T-helper 1 cell (primary cell): ENCODE measurements at regions not wholly inside any gene's neighbourhood (a gene's known extent, or its start where the extent isn't known, plus 50 kb on each side); places are given as distances from the start of the nearest gene placed in this dataset.
"Not testable (repeated sequence)": the region's sequence is repeated elsewhere in the genome, so short reads cannot be mapped to it uniquely, and the experiment has no call there.

Experiments
- DNase-seq, 5 donors: peaks; one replicate each; pipeline ENCODE4 v3.0.0-alpha.2; 2012 to 2020

DNA sequence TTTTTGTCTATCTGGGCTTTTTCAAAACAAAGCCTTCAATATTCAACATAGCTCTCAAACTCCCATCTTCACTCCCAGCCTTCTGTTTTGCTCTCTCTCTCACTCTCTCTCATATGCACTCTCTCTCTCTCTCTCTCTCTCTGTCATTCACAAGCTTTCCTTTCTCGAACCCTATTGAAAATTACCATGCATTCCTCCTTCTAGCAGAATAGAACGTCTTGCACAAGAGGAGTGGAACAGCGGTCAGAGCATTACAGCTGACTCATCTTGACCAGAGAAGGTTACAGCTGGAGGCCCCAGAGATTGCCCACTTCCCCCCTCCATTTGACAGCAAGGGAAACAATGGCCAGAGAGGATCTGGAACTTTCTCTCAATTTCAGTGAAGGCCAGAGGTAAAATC, 51.0 kb upstream of the LIFR start:
- DNase-seq: no peak

GRCh38 chr5:38607930-38608564, 51.6 kb upstream of the LIFR start:
- no peak for DNase-seq

- DNase-seq: no peak
Measured at GRCh38 chr5:38608874-38609273, 52.4 kb upstream of the LIFR start.

- DNase-seq: no peak
Measured at GRCh38 chr5:38612851-38613250, 56.4 kb upstream of the LIFR start.

- DNase-seq: no peak
Measured at GRCh38 chr5:38613490-38613889, 57.0 kb upstream of the LIFR start.

DNA sequence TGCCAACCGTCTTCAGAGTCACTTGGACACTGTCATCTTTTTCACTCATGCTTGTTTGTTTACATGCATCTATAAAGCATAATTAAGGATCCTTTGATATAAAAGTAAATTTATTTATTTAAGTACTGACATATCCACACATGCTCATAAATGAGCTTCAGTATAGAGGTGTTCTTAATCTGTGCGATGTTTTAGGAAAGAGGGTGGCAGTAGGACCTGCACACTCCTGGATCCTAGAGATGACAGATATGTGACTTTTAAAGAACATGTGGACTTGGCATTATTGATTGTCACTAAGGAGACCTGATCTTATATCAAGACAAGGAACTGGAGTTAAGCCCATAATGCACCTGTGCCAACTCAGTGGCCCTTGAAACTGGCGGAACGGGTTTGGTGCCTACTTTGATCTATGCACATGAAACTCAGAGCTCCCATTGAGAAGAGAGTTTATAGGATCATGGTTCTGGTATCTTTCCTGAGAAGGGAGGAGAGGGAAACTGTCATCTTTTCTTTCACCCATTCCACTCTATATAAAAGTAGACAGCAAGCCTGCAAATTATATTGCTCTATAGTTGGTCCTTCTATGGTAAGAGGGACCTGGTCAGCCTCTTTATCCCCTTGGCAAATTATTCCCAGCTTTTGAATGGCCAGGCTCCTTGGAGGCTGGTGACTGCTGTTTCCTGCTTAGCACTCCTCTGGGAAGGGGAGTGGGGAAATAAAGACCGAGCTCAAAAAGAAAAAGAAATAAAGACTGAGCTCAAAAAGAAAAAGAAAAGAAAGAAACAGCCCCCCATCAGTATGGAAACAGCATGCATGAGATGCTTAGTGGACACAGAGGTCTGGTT, 57.8 kb upstream of the LIFR start:
- no peak for DNase-seq

GRCh38 chr5:38615042-38615441, 58.6 kb upstream of the LIFR start:
- DNase-seq: no peak

DNA sequence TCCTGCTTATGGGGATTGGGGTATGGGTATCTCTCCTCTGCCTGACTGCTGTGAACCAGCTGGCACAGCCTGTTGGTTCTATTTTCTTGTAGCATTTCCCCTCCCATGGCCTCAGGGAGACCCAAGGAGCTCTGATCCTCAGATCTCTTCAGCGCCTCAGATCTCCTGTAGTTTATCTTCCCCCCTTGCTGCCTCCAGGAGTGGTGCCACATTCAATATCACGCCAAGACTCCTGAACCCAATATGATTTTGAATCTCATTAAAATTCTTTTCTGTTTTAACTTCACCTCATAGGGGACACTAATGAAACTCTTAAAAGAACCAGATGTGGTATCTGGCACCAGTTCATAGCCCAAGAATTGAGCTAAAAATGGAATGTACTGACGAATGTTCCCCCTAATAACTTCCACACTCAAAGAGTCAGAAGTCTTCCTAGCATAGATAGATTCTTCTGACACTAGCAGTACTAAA, 59.6 kb upstream of the LIFR start:
- DNase-seq: no peak

DNA sequence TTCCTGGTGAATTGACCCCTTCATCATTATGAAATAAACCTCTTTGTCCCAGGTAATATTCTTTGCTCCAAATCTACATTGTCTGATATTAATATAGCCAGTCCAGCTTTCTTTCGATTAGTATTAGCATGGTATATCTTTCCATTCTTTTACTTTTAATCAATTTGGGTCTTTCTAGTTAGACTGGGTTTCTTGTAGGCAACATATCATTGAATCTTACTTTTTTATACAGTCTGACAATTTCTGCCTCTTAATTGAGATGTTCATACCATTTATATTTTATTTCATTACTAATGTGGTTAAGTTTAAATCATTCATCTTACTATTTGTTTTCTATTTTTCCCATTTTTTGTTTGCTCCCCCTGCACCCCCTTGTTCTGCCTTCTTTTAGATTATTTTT, 61.7 kb upstream of the LIFR start:
- no peak for DNase-seq

GRCh38 chr5:38621331-38621730, 64.9 kb upstream of the LIFR start:
- no peak for DNase-seq

DNA sequence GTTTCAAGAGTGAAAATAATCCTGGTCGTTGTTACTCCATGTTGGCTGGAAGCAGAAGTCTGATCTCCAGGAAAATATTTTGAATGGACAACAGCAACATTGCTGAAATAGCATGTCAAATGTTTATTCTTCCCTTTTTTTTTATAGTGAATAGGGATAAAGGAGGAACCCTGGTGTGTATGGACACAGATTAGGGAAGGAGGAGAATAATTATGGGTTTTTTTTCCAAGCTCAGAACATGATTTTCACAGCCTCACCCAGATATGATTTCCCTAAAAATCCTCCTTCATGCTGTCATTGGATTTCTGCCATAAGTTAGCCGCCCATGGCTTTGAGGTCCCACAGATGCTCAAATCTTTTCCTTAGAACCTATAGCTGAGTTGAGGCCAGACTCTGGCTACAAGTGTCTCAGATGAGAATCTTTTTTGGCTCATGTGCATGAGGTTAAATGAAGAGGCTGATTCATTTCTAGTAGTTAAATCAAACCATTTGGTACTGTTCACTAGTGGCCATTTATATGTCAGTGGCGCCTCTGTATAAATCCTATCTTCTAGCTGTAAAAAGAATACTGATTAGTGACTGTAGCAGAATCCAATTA, 65.5 kb upstream of the LIFR start:
- no peak for DNase-seq

- DNase-seq: no peak
Measured at GRCh38 chr5:38622723-38623129, 66.3 kb upstream of the LIFR start.

DNA sequence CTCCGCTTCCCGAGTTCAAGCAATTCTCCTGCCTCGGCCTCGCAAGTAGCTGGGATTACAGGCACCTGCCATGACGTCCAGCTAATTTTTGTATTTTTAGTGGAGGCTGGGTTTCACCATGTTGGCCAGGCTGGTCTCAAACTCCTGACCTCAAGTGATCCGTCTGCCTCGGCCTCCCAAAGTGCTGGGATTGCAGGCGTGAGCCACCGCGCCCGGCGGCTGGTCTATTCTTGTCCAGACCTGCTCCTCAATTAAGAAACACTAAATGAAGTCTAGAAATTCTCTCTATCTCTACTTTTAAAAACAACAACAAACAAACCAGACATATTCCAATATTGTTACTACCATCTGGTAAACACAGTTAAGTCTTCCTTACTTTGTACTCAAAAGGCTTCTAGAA, 68.1 kb upstream of the LIFR start:
- not testable (repeated sequence) for DNase-seq

- not testable (repeated sequence) for DNase-seq
Measured at GRCh38 chr5:38631376-38631775, 74.9 kb upstream of the LIFR start.

- DNase-seq: no peak
Measured at GRCh38 chr5:38634568-38635369, 78.3 kb upstream of the LIFR start.

DNA sequence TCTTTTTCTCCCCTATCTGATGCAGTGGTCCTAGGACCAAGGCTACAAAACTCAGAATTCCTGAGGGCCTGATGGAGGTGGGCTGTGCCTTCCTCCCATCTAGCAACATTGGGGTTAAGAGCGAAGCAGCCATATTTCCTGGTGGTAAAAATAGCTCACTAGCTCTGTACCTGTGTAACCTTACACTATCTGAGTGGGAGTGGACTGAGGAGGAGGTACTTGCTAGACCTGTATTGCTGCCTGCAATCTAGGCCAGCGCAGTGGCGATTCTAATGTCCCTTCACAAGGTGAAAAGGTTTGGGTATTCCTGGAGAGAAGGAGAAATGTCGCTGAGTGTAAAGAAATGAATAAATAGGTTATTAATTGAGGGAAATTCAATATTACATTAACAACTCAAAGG, 80.2 kb upstream of the LIFR start:
- DNase-seq: no peak

DNA sequence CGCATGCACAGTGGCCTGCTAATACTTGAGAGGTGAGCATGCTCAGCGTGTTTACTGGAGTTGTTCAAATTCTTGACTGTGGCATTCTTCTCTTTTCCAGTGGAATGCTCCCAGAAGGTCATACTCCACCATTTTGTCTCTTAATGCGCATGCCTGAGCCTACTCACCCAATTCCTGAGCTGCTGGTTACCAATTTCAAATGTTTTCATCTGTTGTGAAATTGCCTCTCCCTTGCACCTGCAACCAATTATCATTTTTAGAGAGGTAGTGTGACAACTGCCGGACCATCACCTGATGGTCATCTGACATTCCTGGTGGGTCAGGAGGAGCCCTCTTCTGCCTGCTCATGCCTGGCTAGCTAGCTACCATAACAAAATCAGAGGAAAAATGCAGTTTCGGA, 82.2 kb upstream of the LIFR start:
- no peak for DNase-seq

DNA sequence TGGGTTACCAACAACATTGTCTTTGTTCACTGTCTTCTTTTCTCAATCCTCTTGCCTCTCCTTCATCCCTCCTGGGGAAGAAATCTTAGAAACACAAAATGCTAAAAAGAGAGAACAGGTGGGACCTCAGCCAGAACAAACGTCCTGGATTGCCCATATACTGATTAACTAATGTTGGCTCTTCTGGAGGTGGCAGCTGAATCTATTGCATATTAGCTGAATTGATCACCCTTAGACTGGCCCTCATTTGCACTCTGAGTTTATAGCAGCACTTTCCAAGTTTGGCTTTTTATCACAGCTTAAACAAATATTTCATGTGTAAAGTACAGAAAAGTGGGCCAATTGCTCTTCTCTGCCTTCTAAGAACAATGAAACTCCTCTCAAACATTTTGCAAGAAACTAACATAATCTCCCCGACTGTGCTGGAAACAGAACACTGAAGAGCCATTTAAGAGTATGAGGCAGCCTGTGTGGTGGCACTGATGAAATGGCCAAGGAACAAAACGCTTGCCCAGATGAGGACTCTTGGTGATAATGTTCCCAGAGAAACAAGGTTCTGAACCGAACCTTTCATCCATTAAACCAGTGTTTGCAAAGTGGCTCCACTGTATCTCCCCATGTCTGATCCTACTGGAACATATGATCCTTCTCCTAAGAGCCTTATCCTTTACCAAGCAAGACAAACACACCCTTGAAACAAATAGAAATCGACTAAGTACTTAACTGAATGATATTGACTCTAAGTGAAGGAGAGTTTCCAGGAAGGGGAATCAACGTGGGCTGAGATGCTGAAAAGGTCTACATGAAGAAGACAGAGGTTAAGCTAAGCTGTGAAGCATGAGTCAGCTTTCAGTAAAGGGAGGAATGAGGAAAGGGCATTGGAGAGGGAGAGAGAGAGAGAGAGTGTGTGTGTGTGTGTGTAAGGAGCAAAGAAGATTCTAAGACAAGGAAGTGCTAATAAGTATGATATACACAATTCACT, 83.2 kb upstream of the LIFR start:
- no peak for DNase-seq

GRCh38 chr5:38641003-38641402, 84.6 kb upstream of the LIFR start:
- DNase-seq: no peak

- no peak for DNase-seq
Measured at GRCh38 chr5:38642189-38642911, 85.9 kb upstream of the LIFR start.

DNA sequence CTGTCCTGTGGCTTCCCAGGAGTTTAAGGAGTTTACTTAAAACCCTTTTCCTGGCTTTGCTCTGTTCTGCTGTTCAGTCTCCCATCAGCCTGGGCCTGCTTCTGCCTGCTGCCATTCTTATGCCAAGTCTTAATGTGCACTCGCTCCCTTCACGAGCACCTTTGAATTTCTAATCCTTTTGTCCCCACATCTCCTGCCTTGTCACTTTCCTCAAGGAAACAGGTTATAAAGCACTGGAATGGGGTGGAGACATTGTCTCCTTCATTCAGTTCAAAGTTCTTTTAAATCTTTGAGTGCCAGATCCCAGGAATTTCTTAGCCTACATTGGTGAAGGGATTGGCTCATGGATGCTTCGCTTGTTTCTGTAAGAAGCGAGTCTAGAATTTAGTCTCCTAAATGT, 87.2 kb upstream of the LIFR start:
- DNase-seq: no peak
